ENCODE measurements at regions not wholly inside any gene's neighbourhood (a gene's known extent, or its start where the extent isn't known, plus 50 kb on each side); places are given as distances from the start of the nearest gene placed in this dataset.
A peak's percentile ranks its signal among the peaks of the same experiment; 100 is the strongest.

GRCh38 chr18:2082676-2083075, 488.6 kb downstream of the METTL4 start:
- DNase-seq: no peak

- no peak for DNase-seq
Measured at GRCh38 chr18:2083691-2084090, 487.6 kb downstream of the METTL4 start.

GRCh38 chr18:2086439-2086838, 484.9 kb downstream of the METTL4 start:
- no peak for DNase-seq

- DNase-seq: no peak
Measured at GRCh38 chr18:2087877-2088673, 483.2 kb downstream of the METTL4 start.

- no peak for DNase-seq
Measured at GRCh38 chr18:2089396-2089795, 481.9 kb downstream of the METTL4 start.

- no peak for DNase-seq
Measured at GRCh38 chr18:2091937-2092336, 479.4 kb downstream of the METTL4 start.

GRCh38 chr18:2096551-2096950, 474.8 kb downstream of the METTL4 start:
- DNase-seq: no peak

- DNase-seq: no peak
Measured at GRCh38 chr18:2100694-2101213, 470.6 kb downstream of the METTL4 start.

GRCh38 chr18:2102022-2102421, 469.3 kb downstream of the METTL4 start:
- DNase-seq: no peak

- no peak for DNase-seq
Measured at GRCh38 chr18:2103299-2103698, 468.0 kb downstream of the METTL4 start.

GRCh38 chr18:2104620-2105462, 466.5 kb downstream of the METTL4 start:
- peak; percentile 48 for DNase-seq

GRCh38 chr18:2108591-2108990, 462.7 kb downstream of the METTL4 start:
- DNase-seq: no peak

GRCh38 chr18:2111456-2111855, 459.8 kb downstream of the METTL4 start:
- DNase-seq: no peak

GRCh38 chr18:2112435-2113045, 458.8 kb downstream of the METTL4 start:
- no peak for DNase-seq

- DNase-seq: no peak
Measured at GRCh38 chr18:2114289-2114688, 457.0 kb downstream of the METTL4 start.

GRCh38 chr18:2114765-2115164, 456.5 kb downstream of the METTL4 start:
- no peak for DNase-seq

- DNase-seq: no peak
Measured at GRCh38 chr18:2121224-2121623, 450.1 kb downstream of the METTL4 start.

- DNase-seq: no peak
Measured at GRCh38 chr18:2123077-2123476, 448.2 kb downstream of the METTL4 start.

- no peak for DNase-seq
Measured at GRCh38 chr18:2134364-2134763, 436.9 kb downstream of the METTL4 start.

GRCh38 chr18:2135309-2135708, 436.0 kb downstream of the METTL4 start:
- no peak for DNase-seq

GRCh38 chr18:2138552-2138951, 432.8 kb downstream of the METTL4 start:
- no peak for DNase-seq

- DNase-seq: no peak
Measured at GRCh38 chr18:2139691-2140090, 431.6 kb downstream of the METTL4 start.

- no peak for DNase-seq
Measured at GRCh38 chr18:2143636-2144035, 427.7 kb downstream of the METTL4 start.
